Nephron progenitor cell (in vitro differentiated cells): ENCODE measurements at regions not wholly inside any gene's neighbourhood (a gene's known extent, or its start where the extent isn't known, plus 50 kb on each side); places are given as distances from the start of the nearest gene placed in this dataset.

Source experiments
- DNase-seq: peaks from one replicate; pipeline ENCODE4 v3.0.0; 2021
- H3K27ac Mint-ChIP-seq: 2 replicates; pipeline ENCODE4 v1.8.0; 2021; ENCODE audit warnings: mild to moderate bottlenecking, moderate library complexity, mixed read lengths
- H3K27me3 Mint-ChIP-seq: 2 replicates; pipeline ENCODE4 v1.8.0; 2021; ENCODE audit warnings: mild to moderate bottlenecking, low read depth, mixed read lengths; ENCODE audit not compliant: poor library complexity
- H3K36me3 Mint-ChIP-seq: 2 replicates; pipeline ENCODE4 v1.8.0; 2021; ENCODE audit warnings: low read depth, mixed read lengths
- H3K4me1 Mint-ChIP-seq: 2 replicates; pipeline ENCODE4 v1.8.0; 2021; ENCODE audit warnings: mixed read lengths
- H3K4me3 Mint-ChIP-seq: 2 replicates; pipeline ENCODE4 v1.8.0; 2021; ENCODE audit warnings: mild to moderate bottlenecking, moderate library complexity, mixed read lengths
- H3K9me3 Mint-ChIP-seq: 2 replicates; pipeline ENCODE4 v1.8.0; 2021; ENCODE audit warnings: mild to moderate bottlenecking, moderate library complexity, mixed read lengths
- CTCF ChIP-seq: fragments of 200-600 bp; sonication (generic); IDR thresholded peaks from 2 replicates; pipeline ENCODE4 v1.5.0; 2021; ENCODE audit warnings: antibody characterized with exemption

DNA sequence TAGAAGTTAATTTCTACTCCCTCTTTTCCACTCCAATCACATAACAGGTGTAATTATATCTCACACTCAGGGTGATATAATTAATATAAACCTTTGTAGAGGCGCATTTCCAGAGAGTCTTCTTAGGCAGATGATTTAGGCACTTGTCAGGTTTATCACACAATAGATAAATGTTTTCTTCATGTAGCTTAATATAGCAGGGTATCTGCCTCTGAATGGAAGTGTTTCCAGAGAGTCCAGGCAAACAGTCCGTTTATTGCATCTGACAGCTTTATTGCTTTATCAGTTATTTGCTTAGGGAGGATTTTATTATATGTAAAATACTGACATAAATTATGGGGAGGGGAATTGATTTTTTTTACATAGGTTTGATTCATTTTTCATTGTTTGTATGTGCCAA is 766.3 kb downstream of the SLC4A3 start:
- H3K27ac Mint-ChIP-seq = no peak overlapping the region
- H3K9me3 Mint-ChIP-seq = peaks cover 3% of the 10 kb centered on the region
- H3K27me3 Mint-ChIP-seq = peaks cover 7% of the 10 kb centered on the region
- no peak overlapping the region for H3K4me3 Mint-ChIP-seq
- no peak for DNase-seq
- no peak for TF ChIP-seq CTCF
- no peaks in the 10 kb centered on the region for H3K4me1 Mint-ChIP-seq
- H3K36me3 Mint-ChIP-seq = no peaks in the 10 kb centered on the region

GRCh38 chr2:220394433-220394832 is 767.0 kb downstream of the SLC4A3 start:
- no peak for DNase-seq
- Mint-ChIP-seq H3K27me3 (peaks cover 7% of the 10 kb centered on the region), H3K4me3 (no peak overlapping the region)

DNA sequence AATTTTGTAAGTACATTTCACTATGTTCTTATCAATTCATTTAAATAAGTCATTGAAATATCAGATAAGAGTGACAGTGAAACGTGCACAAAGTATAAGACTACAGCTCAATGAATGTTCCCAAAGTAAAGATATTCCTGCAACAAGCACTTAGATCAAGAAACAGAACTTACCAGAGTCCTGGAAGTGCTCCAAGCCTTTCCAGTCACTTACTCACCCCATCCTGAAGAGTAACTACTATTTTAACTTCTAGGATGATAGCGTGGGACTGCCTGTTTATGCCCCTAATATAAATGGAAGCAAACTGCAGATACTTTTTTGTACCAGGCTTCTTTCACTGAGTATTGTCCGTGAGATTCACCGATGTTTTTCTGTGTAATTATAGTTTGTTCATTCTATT is 768.9 kb downstream of the SLC4A3 start:
- H3K4me1 Mint-ChIP-seq = no peaks in the 10 kb centered on the region
- no peak overlapping the region for H3K4me3 Mint-ChIP-seq
- peaks cover 4% of the 10 kb centered on the region for H3K9me3 Mint-ChIP-seq
- H3K27me3 Mint-ChIP-seq = peaks cover 7% of the 10 kb centered on the region
- H3K36me3 Mint-ChIP-seq = peaks cover 4% of the 10 kb centered on the region
- H3K27ac Mint-ChIP-seq = no peak overlapping the region
- TF ChIP-seq CTCF = no peak
- DNase-seq = no peak

More at GRCh38 chr2:220394433-220394832, 767.0 kb downstream of the SLC4A3 start:
- no peak overlapping the region for H3K27ac Mint-ChIP-seq
- H3K36me3 Mint-ChIP-seq = no peaks in the 10 kb centered on the region
- H3K4me1 Mint-ChIP-seq = no peaks in the 10 kb centered on the region
- H3K9me3 Mint-ChIP-seq = no peaks in the 10 kb centered on the region
- TF ChIP-seq CTCF = no peak

DNA sequence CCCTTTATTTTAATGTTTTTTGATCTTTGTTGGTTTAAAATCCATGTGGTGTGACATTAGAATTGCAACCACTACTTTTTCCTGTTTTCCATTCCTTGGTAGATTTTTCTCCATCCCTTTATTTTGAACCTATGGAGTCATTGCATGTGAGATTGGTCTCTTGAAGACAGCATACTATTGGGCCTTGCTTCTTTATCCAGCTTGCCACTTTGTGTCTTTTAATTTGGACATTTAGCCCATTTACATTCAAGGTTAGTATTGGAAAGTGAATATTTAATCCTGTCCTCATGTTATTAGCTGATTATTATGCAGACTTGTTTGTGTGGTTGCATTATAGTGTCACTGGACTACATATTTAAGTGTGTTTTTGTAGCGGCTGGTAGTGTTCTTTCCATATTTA is 782.9 kb downstream of the SLC4A3 start:
- no peak for TF ChIP-seq CTCF
- Mint-ChIP-seq H3K27me3 (no peaks in the 10 kb centered on the region), H3K9me3 (peaks cover 79% of the 10 kb centered on the region), H3K4me3 (no peak overlapping the region), H3K27ac (no peak overlapping the region), H3K4me1 (no peaks in the 10 kb centered on the region), H3K36me3 (peaks cover 14% of the 10 kb centered on the region)
- DNase-seq = no peak

DNA sequence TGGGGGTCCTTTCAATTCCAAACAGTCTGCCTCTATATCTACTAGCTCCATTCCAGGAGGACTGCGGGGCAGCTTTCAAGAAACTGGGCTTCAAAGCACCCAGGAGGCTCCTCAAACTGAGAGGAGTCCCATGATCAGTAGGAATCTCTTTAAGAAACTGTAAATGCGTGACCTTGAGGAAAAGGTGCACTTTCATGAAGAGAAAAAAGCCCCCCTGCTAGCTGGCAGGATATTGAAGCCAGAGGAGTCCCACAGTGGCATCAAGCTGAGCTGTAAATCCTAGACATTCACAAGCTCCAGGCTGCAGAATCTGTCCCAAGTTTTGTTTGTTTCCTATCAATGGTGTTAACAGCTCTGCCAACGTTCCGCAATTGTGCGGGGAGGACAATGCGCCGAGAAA is 790.1 kb downstream of the SLC4A3 start:
- peak; percentile 2 for DNase-seq
- Mint-ChIP-seq H3K4me1 (peaks cover 22% of the 10 kb centered on the region), H3K36me3 (no peaks in the 10 kb centered on the region), H3K4me3 (no peak overlapping the region), H3K27me3 (peaks cover 10% of the 10 kb centered on the region), H3K27ac (no peak overlapping the region), H3K9me3 (peaks cover 18% of the 10 kb centered on the region)
- no peak for TF ChIP-seq CTCF

DNA sequence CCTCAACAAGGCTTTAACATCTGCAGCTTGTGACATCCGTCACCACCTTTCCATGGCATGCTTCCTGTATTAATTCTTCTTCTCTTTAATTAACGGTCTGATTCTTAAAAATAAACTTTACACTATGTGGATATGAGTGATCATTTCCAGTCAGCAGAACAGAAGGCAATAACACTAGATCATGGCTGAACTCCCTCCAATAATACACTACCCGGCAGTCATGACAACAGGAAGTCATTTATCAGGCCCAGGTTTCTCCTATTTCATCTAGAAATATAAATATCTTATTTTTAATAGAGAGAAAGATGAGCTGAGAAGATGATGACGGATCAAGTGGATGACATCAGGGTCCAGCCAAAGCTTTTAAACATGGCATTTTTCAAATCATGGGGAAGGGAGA is 792.2 kb downstream of the SLC4A3 start:
- no peak for DNase-seq
- Mint-ChIP-seq H3K4me3 (no peak overlapping the region), H3K27me3 (peaks cover 10% of the 10 kb centered on the region), H3K9me3 (peaks cover 4% of the 10 kb centered on the region), H3K36me3 (no peaks in the 10 kb centered on the region), H3K4me1 (peaks cover 22% of the 10 kb centered on the region), H3K27ac (no peak overlapping the region)
- TF ChIP-seq CTCF = no peak
